Thoracic aorta (tissue), 2 donors: ENCODE measurements at regions not wholly inside any gene's neighbourhood (a gene's known extent, or its start where the extent isn't known, plus 50 kb on each side); places are given as distances from the start of the nearest gene placed in this dataset.

Source experiments
- ATAC-seq: fragments of 150-250 bp; one replicate; pipeline ENCODE4 v1.8.0; 2017; ENCODE audit warnings: low read depth; ENCODE audit not compliant: insufficient number of reproducible peaks, low FRiP score
- DNase-seq: peaks from one replicate; pipeline ENCODE4 v3.0.0-alpha.2; 2020; ENCODE audit warnings: low spot score
- H3K27ac ChIP-seq, 2 donors: fragments of 200-600 bp; sonication (generic); 1 replicate in 1 of 2; 2 replicates in 1 of 2; pipeline ENCODE4 v1.5.1; 2016; ENCODE audit warnings: mild to moderate bottlenecking in 2 of 2, moderate library complexity in 2 of 2
- H3K27me3 ChIP-seq: fragments of 200-600 bp; sonication (generic); replicated peaks from 2 replicates; pipeline ENCODE4 v1.6.0; 2016; ENCODE audit warnings: mild to moderate bottlenecking; ENCODE audit not compliant: insufficient read depth
- H3K36me3 ChIP-seq: fragments of 200-600 bp; sonication (generic); one replicate; pipeline ENCODE4 v1.5.1; 2016
- H3K4me1 ChIP-seq, 2 donors: fragments of 200-600 bp; sonication (generic); 1 replicate in 1 of 2; 2 replicates in 1 of 2; pipeline versions ENCODE4 v1.5.1 to v1.6.0; 2016; ENCODE audit warnings: low read depth in 2 of 2, mild to moderate bottlenecking in 1 of 2; ENCODE audit not compliant: control insufficient read depth in 1 of 2
- H3K4me3 ChIP-seq: fragments of 200-600 bp; sonication (generic); 2 replicates; pipeline ENCODE4 v1.5.1; 2016; ENCODE audit warnings: mild to moderate bottlenecking
- H3K9me3 ChIP-seq: fragments of 200-600 bp; sonication (generic); 2 replicates; pipeline ENCODE4 v1.5.1; 2016
- CTCF ChIP-seq: fragments of 200-600 bp; sonication (generic); IDR thresholded peaks from one replicate; pipeline ENCODE4 v1.5.1; 2019; ENCODE audit warnings: antibody characterized with exemption

GRCh38 chr18:68220458-68220857 lies 494.4 kb downstream of the TMX3 start:
- no peak for TF ChIP-seq CTCF
- Histone ChIP-seq H3K4me1 (no peaks in the 10 kb centered on the region), H3K36me3 (no peaks in the 10 kb centered on the region), H3K4me3 (no peak overlapping the region), H3K9me3 (no peaks in the 10 kb centered on the region), H3K27ac (peak overlapping the region; percentile 7 to 53), H3K27me3 (no peaks in the 10 kb centered on the region)
- no peak for DNase-seq
- no peak for ATAC-seq

GRCh38 chr18:68219872-68220271 lies 495.0 kb downstream of the TMX3 start:
- Histone ChIP-seq H3K36me3 (no peaks in the 10 kb centered on the region), H3K27ac (peak overlapping the region; percentile 7 to 53), H3K27me3 (no peaks in the 10 kb centered on the region), H3K4me1 (no peaks in the 10 kb centered on the region), H3K9me3 (no peaks in the 10 kb centered on the region), H3K4me3 (peak overlapping the region; percentile 4)
- no peak for TF ChIP-seq CTCF
- DNase-seq (no peak), ATAC-seq (no peak)

- H3K4me3 ChIP-seq, result no peak overlapping the region
- H3K36me3 ChIP-seq, result no peaks in the 10 kb centered on the region
- peak; percentile 57 for ATAC-seq
- TF ChIP-seq CTCF, result no peak
- no peaks in the 10 kb centered on the region for H3K4me1 ChIP-seq
- H3K27ac ChIP-seq, result peak overlapping the region in 1 of 2 donors; percentile 53
- H3K27me3 ChIP-seq, result no peaks in the 10 kb centered on the region
- H3K9me3 ChIP-seq, result no peaks in the 10 kb centered on the region
- DNase-seq, result no peak
Measured at GRCh38 chr18:68219274-68219673, 495.6 kb downstream of the TMX3 start.

- ATAC-seq (no peak), DNase-seq (no peak)
- no peak for TF ChIP-seq CTCF
- Histone ChIP-seq H3K27ac (no peak overlapping the region), H3K36me3 (no peaks in the 10 kb centered on the region), H3K27me3 (no peaks in the 10 kb centered on the region), H3K4me3 (no peak overlapping the region), H3K9me3 (no peaks in the 10 kb centered on the region), H3K4me1 (no peaks in the 10 kb centered on the region)
Measured at GRCh38 chr18:68215931-68216330, 499.0 kb downstream of the TMX3 start.

GRCh38 chr18:68186039-68186438 lies 528.9 kb downstream of the TMX3 start:
- H3K27me3 ChIP-seq, result no peaks in the 10 kb centered on the region
- no peaks in the 10 kb centered on the region for H3K4me1 ChIP-seq
- H3K27ac ChIP-seq, result no peak overlapping the region
- ATAC-seq (no peak), DNase-seq (no peak)
- H3K9me3 ChIP-seq, result no peaks in the 10 kb centered on the region
- TF ChIP-seq CTCF, result no peak
- H3K4me3 ChIP-seq, result no peak overlapping the region
- H3K36me3 ChIP-seq, result no peaks in the 10 kb centered on the region
